Panc1 (cell line): ENCODE measurements at regions not wholly inside any gene's neighbourhood (a gene's known extent, or its start where the extent isn't known, plus 50 kb on each side); places are given as distances from the start of the nearest gene placed in this dataset.

ENCODE experiments used
- POLR2AphosphoS5 ChIP-seq: IDR thresholded peaks from 2 replicates; pipeline ENCODE4 v1.6.1; 2012; ENCODE audit warnings: mild to moderate bottlenecking, low read depth, low read length, moderate library complexity
- SIN3A ChIP-seq: IDR thresholded peaks from 2 replicates; pipeline ENCODE4 v1.6.1; 2012; ENCODE audit warnings: low read depth, mild to moderate bottlenecking, low read length, moderate library complexity, borderline replicate concordance; ENCODE audit not compliant: insufficient read depth
- TCF7L2 ChIP-seq: IDR thresholded peaks from 2 replicates; pipeline ENCODE4 v1.6.1; 2011; ENCODE audit warnings: mild to moderate bottlenecking, low read depth, low read length, inconsistent platforms
- TF ChIP-seq, protein P1 (sequence below): fragments of 450-650 bp; IDR thresholded peaks from 2 replicates; pipeline ENCODE4 v1.5.1; 2017; ENCODE audit warnings: mild to moderate bottlenecking

DNA sequence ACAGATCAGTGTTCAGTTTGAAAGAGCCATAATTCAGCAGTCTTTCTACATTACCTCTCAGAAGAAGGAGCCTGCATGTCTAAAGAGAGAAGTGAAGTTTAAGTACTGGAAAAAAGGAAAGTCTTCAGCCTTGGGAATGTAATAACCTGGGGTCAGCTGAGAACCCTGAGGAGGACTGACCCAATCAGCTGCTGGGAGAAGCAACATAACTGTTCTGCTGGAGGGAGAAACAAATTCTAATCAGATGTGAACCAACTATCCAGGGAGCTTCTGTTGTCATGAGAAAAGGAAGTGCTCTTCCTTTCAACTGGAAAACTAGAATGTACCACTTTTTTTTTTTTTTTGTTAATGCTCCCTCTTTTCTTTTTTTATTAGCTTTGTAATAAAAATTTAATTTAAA lies 64.5 kb upstream of the PDE5A start:
- TF ChIP-seq POLR2AphosphoS5 (no peak), TCF7L2 (no peak), SIN3A (no peak)
- TF ChIP-seq, protein P1, sequence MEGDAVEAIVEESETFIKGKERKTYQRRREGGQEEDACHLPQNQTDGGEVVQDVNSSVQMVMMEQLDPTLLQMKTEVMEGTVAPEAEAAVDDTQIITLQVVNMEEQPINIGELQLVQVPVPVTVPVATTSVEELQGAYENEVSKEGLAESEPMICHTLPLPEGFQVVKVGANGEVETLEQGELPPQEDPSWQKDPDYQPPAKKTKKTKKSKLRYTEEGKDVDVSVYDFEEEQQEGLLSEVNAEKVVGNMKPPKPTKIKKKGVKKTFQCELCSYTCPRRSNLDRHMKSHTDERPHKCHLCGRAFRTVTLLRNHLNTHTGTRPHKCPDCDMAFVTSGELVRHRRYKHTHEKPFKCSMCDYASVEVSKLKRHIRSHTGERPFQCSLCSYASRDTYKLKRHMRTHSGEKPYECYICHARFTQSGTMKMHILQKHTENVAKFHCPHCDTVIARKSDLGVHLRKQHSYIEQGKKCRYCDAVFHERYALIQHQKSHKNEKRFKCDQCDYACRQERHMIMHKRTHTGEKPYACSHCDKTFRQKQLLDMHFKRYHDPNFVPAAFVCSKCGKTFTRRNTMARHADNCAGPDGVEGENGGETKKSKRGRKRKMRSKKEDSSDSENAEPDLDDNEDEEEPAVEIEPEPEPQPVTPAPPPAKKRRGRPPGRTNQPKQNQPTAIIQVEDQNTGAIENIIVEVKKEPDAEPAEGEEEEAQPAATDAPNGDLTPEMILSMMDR: no peak
